Stomach (tissue), 8 donors: ENCODE measurements at regions not wholly inside any gene's neighbourhood (a gene's known extent, or its start where the extent isn't known, plus 50 kb on each side); places are given as distances from the start of the nearest gene placed in this dataset.

Experiments
- DNase-seq, 2 donors: peaks; one replicate each; pipeline versions ENCODE4 v3.0.0 to v3.0.0-alpha.2; 2013 to 2019
- H3K27ac ChIP-seq, 5 donors: fragments of 200-600 bp in 4 of 5; sonication (generic) in 4 of 5; one replicate each; pipeline ENCODE4 v1.5.1; 2013 to 2019; ENCODE audit warnings: mild to moderate bottlenecking in 1 of 5, moderate library complexity in 1 of 5
- H3K27me3 ChIP-seq, 3 donors: fragments of 200-600 bp; sonication (generic); one replicate each; pipeline ENCODE4 v1.5.1; 2017 to 2019; ENCODE audit warnings: mixed run types in 1 of 3
- H3K36me3 ChIP-seq, 4 donors: fragments of 200-600 bp; sonication (generic); 1 replicate in 3 of 4; 2 replicates in 1 of 4; pipeline ENCODE4 v1.5.1; 2016 to 2019
- H3K4me1 ChIP-seq, 4 donors: fragments of 200-600 bp; sonication (generic); one replicate each; pipeline ENCODE4 v1.5.1; 2016 to 2019
- H3K4me3 ChIP-seq, 4 donors: fragments of 200-600 bp; sonication (generic) in 3 of 4; one replicate each; pipeline ENCODE4 v1.5.1; 2016 to 2019; ENCODE audit warnings: mild to moderate bottlenecking in 1 of 4
- H3K9me3 ChIP-seq, 4 donors: fragments of 200-600 bp; sonication (generic); one replicate each; pipeline ENCODE4 v1.5.1; 2016 to 2019
- EP300 ChIP-seq: sonication (generic); formaldehyde crosslinking; IDR thresholded peaks from one replicate; pipeline ENCODE4 v1.6.1; 2017; ENCODE audit warnings: antibody characterized with exemption
- POLR2A ChIP-seq, 4 donors: fragments of 450-650 bp; IDR thresholded peaks; one replicate each; pipeline ENCODE4 v1.6.1; 2016; ENCODE audit warnings: antibody characterized with exemption in 4 of 4, control low read depth in 2 of 4, mild to moderate bottlenecking in 1 of 4, moderate library complexity in 1 of 4
- POLR2AphosphoS5 ChIP-seq, 3 donors: sonication (generic); formaldehyde crosslinking; IDR thresholded peaks; one replicate each; pipeline ENCODE4 v1.6.1; 2016; ENCODE audit warnings: antibody characterized with exemption in 3 of 3
- WGBS, 5 donors: extraction: QIAGEN DNeasy Blood & Tissue Kit in 3 of 5; methylation state at CpG; one replicate each; pipeline versions ENCODE4 v1.1.5 to v1.1.7; 2013 to 2018; 5-methylcytosine and 5-hydroxymethylcytosine counted together
- intact Hi-C: fragments of 100-400 bp; cut with DNase I; formaldehyde crosslinking; loops from one replicate; pipeline ENCODE4 v1.15.1; 2023; ENCODE audit warnings: low total_unique reads
- TF ChIP-seq, protein P1 (sequence below), 7 experiments: fragments of 450-650 bp in 4 of 7; fragments of 200-600 bp in 3 of 7; sonication (generic) in 3 of 7; IDR thresholded peaks; one replicate each; pipeline ENCODE4 v1.5.1; 2016 to 2019; ENCODE audit warnings: antibody characterized with exemption in 7 of 7, control low read depth in 2 of 7, mild to moderate bottlenecking in 1 of 7
- donor health status: healthy with polysubstance abuse.
- donor health status: Bipolar disorder and iron deficiency.
- donor health status: healthy.

DNA sequence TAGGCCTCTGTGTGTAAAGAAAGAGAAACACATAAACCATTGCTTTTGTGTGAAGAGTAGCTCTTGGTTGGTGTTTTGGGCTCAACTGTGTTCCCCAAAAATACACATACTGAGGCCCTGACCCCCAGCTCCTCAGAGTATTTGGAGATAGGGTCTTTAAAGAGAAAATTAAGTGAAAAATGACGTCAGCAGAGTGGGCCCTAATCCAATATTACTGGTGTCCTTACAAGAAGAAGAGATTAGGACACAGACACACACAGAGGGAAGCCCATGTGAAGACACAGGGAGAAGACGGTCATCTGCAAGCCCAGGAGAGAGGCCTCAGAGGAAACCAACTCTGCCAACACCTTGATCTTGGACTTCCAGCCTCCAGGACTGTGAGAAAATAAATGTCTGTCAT is 76.9 kb upstream of the PGBD5 start:
- Histone ChIP-seq H3K4me1 (peaks cover 0 to 21% (median 16%) of the 10 kb centered on the region in 4 donors), H3K27ac (no peak overlapping the region), H3K9me3 (no peaks in the 10 kb centered on the region), H3K4me3 (no peak overlapping the region), H3K36me3 (no peaks in the 10 kb centered on the region), H3K27me3 (no peaks in the 10 kb centered on the region)
- TF ChIP-seq, protein P1, sequence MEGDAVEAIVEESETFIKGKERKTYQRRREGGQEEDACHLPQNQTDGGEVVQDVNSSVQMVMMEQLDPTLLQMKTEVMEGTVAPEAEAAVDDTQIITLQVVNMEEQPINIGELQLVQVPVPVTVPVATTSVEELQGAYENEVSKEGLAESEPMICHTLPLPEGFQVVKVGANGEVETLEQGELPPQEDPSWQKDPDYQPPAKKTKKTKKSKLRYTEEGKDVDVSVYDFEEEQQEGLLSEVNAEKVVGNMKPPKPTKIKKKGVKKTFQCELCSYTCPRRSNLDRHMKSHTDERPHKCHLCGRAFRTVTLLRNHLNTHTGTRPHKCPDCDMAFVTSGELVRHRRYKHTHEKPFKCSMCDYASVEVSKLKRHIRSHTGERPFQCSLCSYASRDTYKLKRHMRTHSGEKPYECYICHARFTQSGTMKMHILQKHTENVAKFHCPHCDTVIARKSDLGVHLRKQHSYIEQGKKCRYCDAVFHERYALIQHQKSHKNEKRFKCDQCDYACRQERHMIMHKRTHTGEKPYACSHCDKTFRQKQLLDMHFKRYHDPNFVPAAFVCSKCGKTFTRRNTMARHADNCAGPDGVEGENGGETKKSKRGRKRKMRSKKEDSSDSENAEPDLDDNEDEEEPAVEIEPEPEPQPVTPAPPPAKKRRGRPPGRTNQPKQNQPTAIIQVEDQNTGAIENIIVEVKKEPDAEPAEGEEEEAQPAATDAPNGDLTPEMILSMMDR (IDR thresholded peaks at IDR 0.05), result no peak
- TF ChIP-seq POLR2AphosphoS5 (IDR thresholded peaks at IDR 0.05) (no peak), POLR2A (IDR thresholded peaks at IDR 0.05) (no peak), EP300 (no peak)
- intact Hi-C loops, result no loop called here
- 74 to 95% (median 89%) methylated on average over 2 of the region's 2 CpGs for WGBS, 5 donors
- no peak for DNase-seq

DNA sequence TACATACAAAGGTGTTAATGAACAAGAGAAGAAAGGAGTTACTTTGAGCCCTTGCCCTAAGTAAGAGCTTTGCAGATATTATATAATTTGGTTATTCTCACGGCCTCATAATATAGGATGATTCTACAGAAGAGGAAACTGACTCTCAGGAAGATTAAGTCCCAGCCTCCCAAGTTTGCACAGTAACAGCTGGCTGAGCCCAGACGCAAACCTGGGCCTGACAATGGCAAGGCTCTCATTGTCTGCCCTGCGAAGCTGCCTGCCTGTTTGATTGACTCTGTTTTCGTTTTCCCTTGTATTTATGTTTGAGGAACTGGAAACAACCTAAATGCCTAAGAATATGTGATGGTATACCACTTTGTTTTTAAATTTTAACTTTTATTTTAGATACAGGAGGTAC is 76.2 kb upstream of the PGBD5 start:
- WGBS, 5 donors, result 60 to 88% (median 83%) methylated on average over 4 of the region's 4 CpGs
- Histone ChIP-seq H3K36me3 (no peaks in the 10 kb centered on the region), H3K27me3 (no peaks in the 10 kb centered on the region), H3K4me1 (peaks cover 0 to 16% (median 12%) of the 10 kb centered on the region in 4 donors), H3K27ac (no peak overlapping the region), H3K9me3 (no peaks in the 10 kb centered on the region), H3K4me3 (no peak overlapping the region)
- TF ChIP-seq EP300 (no peak), POLR2A (IDR thresholded peaks at IDR 0.05) (no peak), POLR2AphosphoS5 (IDR thresholded peaks at IDR 0.05) (no peak)
- TF ChIP-seq, protein P1 (IDR thresholded peaks at IDR 0.05), result no peak
- intact Hi-C loops, result no loop called here
- DNase-seq, result no peak

DNA sequence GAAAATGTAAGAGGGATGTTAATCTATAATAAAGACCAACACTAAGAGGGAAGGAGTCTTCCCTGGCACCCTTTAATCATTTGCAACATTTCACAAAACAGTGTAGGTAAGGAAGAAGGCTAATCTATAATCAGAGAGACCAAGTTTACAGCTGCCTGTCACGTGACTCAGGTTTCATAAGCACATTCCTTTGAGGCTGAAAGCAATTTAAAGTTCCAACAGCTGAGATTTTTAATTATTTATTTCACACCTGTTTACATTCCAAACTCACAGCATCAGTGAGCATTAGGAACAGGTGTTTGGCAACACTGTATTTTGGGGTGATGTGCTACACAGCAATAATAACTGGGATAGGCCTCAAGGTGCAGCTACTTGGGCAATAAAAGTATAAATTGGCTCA is 75.7 kb upstream of the PGBD5 start:
- DNase-seq, result peak in 1 of 2 donors; percentile 71
- 9 to 36% (median 28%) methylated on average over 1 of the region's 1 CpG for WGBS, 5 donors

DNA sequence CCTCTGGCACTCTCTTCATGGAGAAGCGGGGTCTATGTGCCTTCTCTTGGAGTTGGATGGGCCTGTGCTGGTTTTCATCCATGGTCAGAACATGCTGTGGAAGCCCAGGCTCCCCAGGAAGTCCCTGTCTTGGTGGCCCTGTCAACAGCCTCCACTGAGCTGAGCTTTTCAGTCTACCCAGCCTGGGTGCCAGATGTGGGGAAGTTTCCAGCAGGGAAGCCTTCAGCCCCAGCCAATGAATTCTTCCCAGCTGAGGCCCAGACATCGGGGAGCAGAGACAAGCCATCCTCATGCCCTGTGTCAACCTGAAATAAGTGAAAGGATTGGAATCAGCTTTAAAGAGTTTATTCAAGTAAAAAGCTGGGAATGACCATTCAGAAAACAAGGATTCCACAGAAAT is 75.1 kb upstream of the PGBD5 start:
- Histone ChIP-seq H3K4me3 (no peak overlapping the region), H3K4me1 (peaks cover 0 to 16% (median 12%) of the 10 kb centered on the region in 4 donors), H3K9me3 (no peaks in the 10 kb centered on the region), H3K27me3 (no peaks in the 10 kb centered on the region), H3K36me3 (no peaks in the 10 kb centered on the region), H3K27ac (peak overlapping the region in 1 of 5 donors; percentile 29)
- intact Hi-C loops, result no loop called here
- TF ChIP-seq EP300, result no peak
- TF ChIP-seq, protein P1 (IDR thresholded peaks at IDR 0.05), result no peak
- no peak for TF ChIP-seq POLR2AphosphoS5 (IDR thresholded peaks at IDR 0.05)
- no peak for TF ChIP-seq POLR2A (IDR thresholded peaks at IDR 0.05)
- DNase-seq, result no peak
- WGBS, 5 donors, result 71 to 83% (median 76%) methylated on average over 2 of the region's 2 CpGs

More for the DNA sequence above, 75.7 kb upstream of the PGBD5 start:
- no peaks in the 10 kb centered on the region for H3K27me3 ChIP-seq
- no peak for TF ChIP-seq POLR2AphosphoS5 (IDR thresholded peaks at IDR 0.05)
- TF ChIP-seq EP300, result no peak
- no peak for TF ChIP-seq POLR2A (IDR thresholded peaks at IDR 0.05)
- TF ChIP-seq, protein P1 (IDR thresholded peaks at IDR 0.05), result no peak
- H3K4me3 ChIP-seq, result no peak overlapping the region
- H3K27ac ChIP-seq, result no peak overlapping the region
- H3K9me3 ChIP-seq, result no peaks in the 10 kb centered on the region
- H3K36me3 ChIP-seq, result no peaks in the 10 kb centered on the region
- peaks cover 0 to 16% (median 12%) of the 10 kb centered on the region in 4 donors for H3K4me1 ChIP-seq
- intact Hi-C loops, result no loop called here
